ACC112 (cell line): ENCODE measurements at regions not wholly inside any gene's neighbourhood (a gene's known extent, or its start where the extent isn't known, plus 50 kb on each side); places are given as distances from the start of the nearest gene placed in this dataset.
"Not testable (repeated sequence)": the region's sequence is repeated elsewhere in the genome, so short reads cannot be mapped to it uniquely, and the experiment has no call there.

ENCODE experiments used
- H2AFZ ChIP-seq: fragments of 200-600 bp; sonication (generic); one replicate; pipeline ENCODE4 v1.6.0; 2017; ENCODE audit warnings: antibody characterized with exemption, low read length; ENCODE audit not compliant: unreplicated experiment
- H3K27ac ChIP-seq: fragments of 200-600 bp; sonication (generic); 2 replicates; pipeline ENCODE4 v1.5.1; 2014; ENCODE audit warnings: low read depth, mild to moderate bottlenecking, antibody characterized with exemption, low read length, moderate library complexity
- H3K27me3 ChIP-seq: fragments of 200-600 bp; sonication (generic); 2 replicates; pipeline ENCODE4 v1.6.1; 2014; ENCODE audit warnings: mild to moderate bottlenecking, antibody characterized with exemption, low read length, moderate library complexity, mixed read lengths; ENCODE audit not compliant: insufficient read depth
- H3K36me3 ChIP-seq: fragments of 200-600 bp; sonication (generic); 2 replicates; pipeline ENCODE4 v1.6.1; 2016; ENCODE audit warnings: mild to moderate bottlenecking, antibody characterized with exemption, low read length, moderate library complexity, mixed read lengths; ENCODE audit not compliant: insufficient read depth
- H3K4me1 ChIP-seq: fragments of 200-600 bp; sonication (generic); one replicate; pipeline ENCODE4 v1.6.1; 2016; ENCODE audit warnings: low read length, mixed read lengths; ENCODE audit not compliant: insufficient read depth, unreplicated experiment, control insufficient read depth
- H3K4me3 ChIP-seq: fragments of 200-600 bp; sonication (generic); 2 replicates; pipeline ENCODE4 v1.5.1; 2014; ENCODE audit warnings: mild to moderate bottlenecking, low read depth, low read length
- H3K79me2 ChIP-seq: fragments of 200-600 bp; sonication (generic); one replicate; pipeline ENCODE4 v1.6.0; 2016; ENCODE audit warnings: low read length; ENCODE audit not compliant: control insufficient read depth, unreplicated experiment, insufficient read depth

DNA sequence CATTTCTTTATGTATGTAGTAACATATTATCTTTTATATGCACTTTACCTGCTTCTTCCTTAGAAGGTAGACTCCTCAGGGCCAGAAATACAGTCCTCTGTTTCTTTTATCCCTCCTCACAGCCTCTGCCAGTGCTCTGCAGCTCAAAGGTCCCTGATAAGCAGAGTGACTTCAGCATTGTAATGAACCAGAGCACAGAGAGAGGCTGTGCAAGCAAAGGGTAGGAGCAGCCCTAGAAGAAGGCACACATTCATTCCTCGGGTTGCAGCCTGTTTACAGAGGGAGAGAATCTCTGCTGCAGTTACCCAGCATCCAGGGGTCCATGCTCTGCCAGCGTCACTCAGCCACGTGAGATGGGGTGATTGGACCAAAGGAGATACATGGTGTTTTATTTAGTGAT lies 101.1 kb downstream of the RHOU start:
- H2AFZ ChIP-seq = no peak overlapping the region
- peaks cover 37% of the 10 kb centered on the region for H3K27me3 ChIP-seq
- H3K4me3 ChIP-seq = no peak overlapping the region
- H3K4me1 ChIP-seq = peaks cover 18% of the 10 kb centered on the region
- H3K36me3 ChIP-seq = no peaks in the 10 kb centered on the region
- no peaks in the 10 kb centered on the region for H3K79me2 ChIP-seq
- H3K27ac ChIP-seq = no peak overlapping the region

- H2AFZ ChIP-seq = no peak overlapping the region
- H3K4me3 ChIP-seq = no peak overlapping the region
- H3K27me3 ChIP-seq = peaks cover 33% of the 10 kb centered on the region
- no peaks in the 10 kb centered on the region for H3K36me3 ChIP-seq
- peaks cover 22% of the 10 kb centered on the region for H3K4me1 ChIP-seq
- H3K79me2 ChIP-seq = no peaks in the 10 kb centered on the region
- H3K27ac ChIP-seq = no peak overlapping the region
These were observed 101.8 kb downstream of the RHOU start for GRCh38 chr1:228837032-228837431.

- H3K4me3 ChIP-seq = no peak overlapping the region
These were observed 102.8 kb downstream of the RHOU start for GRCh38 chr1:228837817-228838716.

DNA sequence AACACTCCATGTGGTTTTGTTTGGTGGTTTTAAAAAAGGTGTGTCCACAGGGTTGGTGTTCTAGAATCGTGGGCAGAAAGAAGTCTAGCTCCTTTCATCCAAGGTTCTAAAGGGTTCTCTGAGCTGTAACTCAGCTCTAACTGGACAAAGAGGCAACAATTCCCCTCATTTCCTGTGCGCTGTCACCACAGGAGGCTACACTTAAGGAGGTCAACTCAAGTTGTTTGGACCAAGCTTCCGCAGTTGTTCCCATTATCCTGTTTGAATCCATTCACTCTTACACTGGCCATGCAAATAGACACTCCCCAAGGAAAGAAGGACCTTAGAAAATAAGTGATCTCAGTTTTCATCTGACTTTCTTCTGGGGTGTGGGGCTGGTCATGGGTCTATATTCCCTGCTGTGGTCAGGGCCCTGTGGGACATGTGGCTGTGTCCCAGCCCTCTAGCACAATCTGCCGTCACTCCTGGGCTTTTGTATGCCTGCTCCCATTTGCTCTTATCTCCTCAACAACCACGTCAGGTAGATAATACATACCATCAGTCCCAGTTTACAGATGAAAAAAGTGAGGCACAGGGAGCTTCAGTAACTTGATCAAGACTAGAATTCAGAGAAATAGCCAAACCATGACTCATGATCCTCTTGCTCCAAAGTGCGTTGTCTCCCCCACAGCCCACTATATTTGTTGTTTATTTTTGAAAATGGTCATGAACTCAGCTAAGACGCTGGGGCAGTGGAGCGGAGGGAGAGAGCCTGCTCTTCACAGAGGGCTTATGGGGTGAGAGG lies 103.6 kb downstream of the RHOU start:
- no peaks in the 10 kb centered on the region for H3K36me3 ChIP-seq
- peaks cover 18% of the 10 kb centered on the region for H3K27me3 ChIP-seq
- no peak overlapping the region; the same call in 1 of the 2 replicates for H3K27ac ChIP-seq
- peaks cover 27% of the 10 kb centered on the region for H3K4me1 ChIP-seq
- no peaks in the 10 kb centered on the region for H3K79me2 ChIP-seq
- H2AFZ ChIP-seq = no peak overlapping the region
- no peak overlapping the region for H3K4me3 ChIP-seq

More at GRCh38 chr1:228837817-228838716, 102.8 kb downstream of the RHOU start:
- Histone ChIP-seq H3K36me3 (no peaks in the 10 kb centered on the region), H3K79me2 (no peaks in the 10 kb centered on the region), H3K4me1 (peaks cover 27% of the 10 kb centered on the region), H3K27ac (peak overlapping the region; percentile 57), H2AFZ (no peak overlapping the region), H3K27me3 (peaks cover 27% of the 10 kb centered on the region)

GRCh38 chr1:228839656-228840055 lies 104.4 kb downstream of the RHOU start:
- Histone ChIP-seq H3K36me3 (no peaks in the 10 kb centered on the region), H3K4me1 (peaks cover 27% of the 10 kb centered on the region), H3K79me2 (no peaks in the 10 kb centered on the region), H3K27me3 (peaks cover 11% of the 10 kb centered on the region), H3K27ac (no peak overlapping the region), H2AFZ (no peak overlapping the region), H3K4me3 (no peak overlapping the region)

DNA sequence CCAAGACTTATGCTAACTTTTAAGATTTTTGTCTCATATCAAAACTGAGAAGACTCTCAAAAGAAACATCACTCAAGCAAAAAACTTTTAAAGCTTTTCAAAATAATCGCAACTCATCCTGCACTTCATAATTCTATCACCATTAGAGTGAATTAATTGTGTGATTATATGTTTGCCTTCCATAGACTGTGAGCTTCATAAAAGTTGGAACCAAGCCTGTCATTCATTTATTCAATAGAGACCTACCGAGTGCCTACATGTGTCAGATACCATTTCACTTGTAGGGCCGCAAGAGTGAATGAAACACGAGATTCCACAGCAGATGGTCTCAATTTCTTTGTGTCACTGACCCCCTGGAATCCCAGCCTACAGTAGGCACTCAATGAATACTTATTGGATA lies 106.4 kb downstream of the RHOU start:
- Histone ChIP-seq H3K4me1 (peaks cover 27% of the 10 kb centered on the region), H3K27ac (no peak overlapping the region), H3K4me3 (no peak overlapping the region)

DNA sequence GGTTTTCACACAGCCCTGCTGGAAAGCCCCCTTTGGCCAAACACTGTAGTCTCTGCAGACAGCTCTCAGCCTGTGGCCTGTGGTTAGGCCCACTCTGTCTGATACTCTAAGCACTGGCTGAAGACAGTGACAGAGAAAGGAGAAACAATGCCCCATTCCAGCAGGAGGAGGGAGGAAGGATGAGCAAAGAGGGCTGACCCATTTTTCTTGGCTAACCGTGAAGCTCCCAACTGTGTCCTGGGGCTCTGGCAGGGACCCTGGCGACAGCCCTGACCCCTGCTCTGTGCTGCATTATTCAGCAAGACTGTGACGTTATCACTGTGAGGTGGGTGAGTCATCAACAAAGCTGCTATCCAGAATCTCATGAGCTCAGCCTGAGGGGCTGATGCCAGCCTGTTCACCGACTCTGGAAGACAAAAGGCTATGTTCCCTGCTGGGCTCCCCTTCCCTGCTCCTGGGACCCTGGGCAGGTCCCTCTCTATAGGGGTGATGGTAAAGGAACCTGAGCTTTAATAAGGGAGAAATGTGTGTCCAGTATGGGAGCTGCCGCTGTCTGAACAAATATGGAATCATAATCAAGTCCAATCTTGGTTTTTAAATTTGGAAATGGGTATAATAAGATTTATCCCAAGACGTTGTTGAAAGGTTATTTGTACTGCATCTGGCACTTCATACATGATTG lies 107.0 kb downstream of the RHOU start:
- no peak overlapping the region for H3K27ac ChIP-seq
- H2AFZ ChIP-seq = no peak overlapping the region
- no peaks in the 10 kb centered on the region for H3K79me2 ChIP-seq
- peaks cover 27% of the 10 kb centered on the region for H3K4me1 ChIP-seq
- H3K27me3 ChIP-seq = no peaks in the 10 kb centered on the region
- no peak overlapping the region for H3K4me3 ChIP-seq
- no peaks in the 10 kb centered on the region for H3K36me3 ChIP-seq

More for the DNA sequence above, 106.4 kb downstream of the RHOU start:
- H3K36me3 ChIP-seq = no peaks in the 10 kb centered on the region
- no peaks in the 10 kb centered on the region for H3K79me2 ChIP-seq
- no peak overlapping the region for H2AFZ ChIP-seq
- no peaks in the 10 kb centered on the region for H3K27me3 ChIP-seq

DNA sequence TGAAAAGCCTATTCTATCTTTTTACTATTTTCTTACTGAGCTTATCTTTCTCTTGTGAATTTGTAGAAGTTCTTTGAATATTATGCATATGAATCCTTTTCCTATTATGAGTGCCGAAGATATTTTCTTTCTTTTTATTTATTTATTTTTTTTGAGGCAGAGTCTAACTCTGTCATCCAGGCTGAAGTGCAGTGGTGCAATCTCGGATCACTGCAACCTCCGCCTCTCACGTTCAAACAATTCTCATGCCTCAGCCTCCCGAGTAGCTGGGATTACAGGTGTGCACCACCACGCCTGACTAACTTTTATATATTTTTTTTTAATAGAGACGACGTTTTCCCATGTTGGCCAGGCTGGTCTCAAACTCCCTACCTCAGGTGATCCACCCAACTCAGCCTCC lies 109.8 kb downstream of the RHOU start:
- no peaks in the 10 kb centered on the region for H3K79me2 ChIP-seq

GRCh38 chr1:228846952-228847351 lies 111.7 kb downstream of the RHOU start:
- Histone ChIP-seq H3K4me1 (peaks cover 6% of the 10 kb centered on the region), H3K27ac (no peak overlapping the region), H3K36me3 (no peaks in the 10 kb centered on the region), H2AFZ (no peak overlapping the region), H3K79me2 (no peaks in the 10 kb centered on the region), H3K27me3 (0 out of 2 replicates have a peak, but pooled peaks cover 4% of the 10 kb centered on the region), H3K4me3 (no peak overlapping the region)

More for the DNA sequence above, 109.8 kb downstream of the RHOU start:
- H3K27ac ChIP-seq = no peak overlapping the region
- no peaks in the 10 kb centered on the region for H3K27me3 ChIP-seq
- H2AFZ ChIP-seq = no peak overlapping the region
- no peaks in the 10 kb centered on the region for H3K36me3 ChIP-seq
- peaks cover 9% of the 10 kb centered on the region for H3K4me1 ChIP-seq
- H3K4me3 ChIP-seq = no peak overlapping the region

- not testable (repeated sequence) for H3K4me1 ChIP-seq, H3K36me3 ChIP-seq, H3K27me3 ChIP-seq, H3K27ac ChIP-seq, H3K79me2 ChIP-seq, H3K4me3 ChIP-seq, H2AFZ ChIP-seq
These were observed 112.2 kb downstream of the RHOU start for GRCh38 chr1:228847451-228847850.
